H1 (cell line): ENCODE measurements at regions not wholly inside any gene's neighbourhood (a gene's known extent, or its start where the extent isn't known, plus 50 kb on each side); places are given as distances from the start of the nearest gene placed in this dataset.

ENCODE experiments used
- CTCF ChIA-PET: fragments of 300-600 bp; sonication (Branson Sonifier 250); formaldehyde crosslinking; loops from one replicate; lab custom pipeline; 2021; ENCODE audit not compliant: partially characterized antibody; lab: Charles Lee
- POLR2A ChIA-PET: fragments of 300-600 bp; sonication (Branson Sonifier 250); formaldehyde crosslinking; loops from one replicate; lab custom pipeline; 2021; ENCODE audit warnings: inconsistent platforms; ENCODE audit not compliant: partially characterized antibody; lab: Charles Lee
- DNase-seq, 2 experiments: peaks; one replicate each; pipeline versions ENCODE4 v3.0.0 to v3.0.0-alpha.2; 2010 to 2022; ENCODE audit warnings: low spot score in 2 of 2, low read depth in 1 of 2, mixed read lengths in 1 of 2
- FAIRE-seq: peaks from 2 replicates; lab custom pipeline; 2011; peaks lifted over from hg19 to GRCh38; lab: Jason Lieb, UNC
- H2AFZ ChIP-seq: 2 replicates; pipeline ENCODE4 v1.8.1; 2012; ENCODE audit warnings: low read length, inconsistent platforms
- H2AK5ac ChIP-seq: 2 replicates; pipeline ENCODE4 v1.6.1; 2013; ENCODE audit warnings: low read depth, low read length
- H2BK120ac ChIP-seq: replicated peaks from 2 replicates; pipeline ENCODE3; 2013; ENCODE audit warnings: low read depth, low read length, inconsistent platforms
- H2BK12ac ChIP-seq: 2 replicates; pipeline ENCODE4 v1.6.1; 2013; ENCODE audit warnings: low read depth, low read length
- H2BK15ac ChIP-seq: 2 replicates; pipeline ENCODE4 v1.6.1; 2013; ENCODE audit warnings: low read length
- H2BK20ac ChIP-seq: 2 replicates; pipeline ENCODE4 v1.6.1; 2013; ENCODE audit warnings: low read length
- H2BK5ac ChIP-seq: 2 replicates; pipeline ENCODE4 v1.6.1; 2013; ENCODE audit warnings: low read depth, low read length
- H3K14ac ChIP-seq: 2 replicates; pipeline ENCODE4 v1.6.1; 2013; ENCODE audit warnings: inconsistent platforms; ENCODE audit not compliant: insufficient read length
- H3K18ac ChIP-seq: 2 replicates; pipeline ENCODE4 v1.6.1; 2013; ENCODE audit warnings: low read length; ENCODE audit errors: extremely low read depth
- H3K23ac ChIP-seq: 2 replicates; pipeline ENCODE4 v1.6.1; 2013; ENCODE audit warnings: inconsistent platforms; ENCODE audit not compliant: insufficient read length
- H3K23me2 ChIP-seq: 2 replicates; pipeline ENCODE4 v1.6.1; 2013; ENCODE audit warnings: low read depth, low read length
- H3K27ac ChIP-seq: 2 replicates; pipeline ENCODE4 v1.6.1; 2011; ENCODE audit warnings: low read depth, low read length, inconsistent platforms
- H3K27me3 ChIP-seq, 4 experiments: replicated peaks in 1 of 4; 1 replicate in 1 of 4; 2 replicates in 3 of 4; pipeline versions ENCODE4 v1.6.1 to v1.8.1; 2011 to 2013; ENCODE audit warnings: low read length in 3 of 4, mild to moderate bottlenecking in 3 of 4, inconsistent platforms in 2 of 4, mixed read lengths in 2 of 4, moderate library complexity in 1 of 4; ENCODE audit not compliant: control insufficient read depth in 3 of 4, insufficient read depth in 3 of 4; ENCODE audit errors: extremely low read depth in 1 of 4
- H3K36me3 ChIP-seq, 4 experiments: 2 replicates each; pipeline versions ENCODE4 v1.6.1 to v1.8.1; 2011 to 2013; ENCODE audit warnings: mild to moderate bottlenecking in 4 of 4, low read length in 3 of 4, moderate library complexity in 2 of 4, control low read depth in 1 of 4, inconsistent platforms in 1 of 4; ENCODE audit not compliant: insufficient read depth in 4 of 4, control insufficient read depth in 2 of 4
- H3K4ac ChIP-seq: replicated peaks from 2 replicates; pipeline ENCODE3; 2013; ENCODE audit warnings: low read length, low read depth, mixed read lengths, inconsistent platforms; ENCODE audit not compliant: insufficient read length
- H3K4me1 ChIP-seq, 4 experiments: replicated peaks in 1 of 4; 1 replicate in 1 of 4; 2 replicates in 3 of 4; pipeline versions ENCODE4 v1.6.1 to v1.8.1; 2011 to 2013; ENCODE audit warnings: low read length in 3 of 4, inconsistent platforms in 2 of 4, mixed read lengths in 1 of 4; ENCODE audit not compliant: insufficient read depth in 4 of 4, control insufficient read depth in 3 of 4
- H3K4me2 ChIP-seq, 2 experiments: 2 replicates each; pipeline versions ENCODE4 v1.6.1 to v1.8.1; 2011 to 2013; ENCODE audit warnings: low read depth in 2 of 2, low read length in 2 of 2, control low read depth in 1 of 2, inconsistent platforms in 1 of 2, mild to moderate bottlenecking in 1 of 2; ENCODE audit not compliant: insufficient read depth in 1 of 2
- H3K4me3 ChIP-seq, 4 experiments: fragments of 200-600, 300-600 bp in 1 of 4; sonication (generic), shearing (Covaris generic), sonication (Bioruptor Twin) in 1 of 4; 2 replicates each; pipeline versions ENCODE4 v1.5.1 to v1.8.1; 2011 to 2016; ENCODE audit warnings: low read length in 4 of 4, low read depth in 3 of 4, control low read depth in 2 of 4, inconsistent platforms in 2 of 4, mild to moderate bottlenecking in 2 of 4, mixed read lengths in 1 of 4, moderate library complexity in 1 of 4; ENCODE audit not compliant: insufficient read depth in 2 of 4; ENCODE audit errors: extremely low read depth in 1 of 4
- H3K56ac ChIP-seq: replicated peaks from 2 replicates; pipeline ENCODE3; 2013; ENCODE audit warnings: low read depth, mild to moderate bottlenecking, mixed read lengths, low read length, inconsistent platforms; ENCODE audit not compliant: insufficient read length
- H3K79me1 ChIP-seq: 2 replicates; pipeline ENCODE4 v1.6.1; 2013; ENCODE audit warnings: low read depth, low read length, control low read depth
- H3K79me2 ChIP-seq, 2 experiments: 2 replicates each; pipeline versions ENCODE4 v1.6.1 to v1.8.1; 2012 to 2013; ENCODE audit warnings: low read length in 2 of 2, mild to moderate bottlenecking in 2 of 2, inconsistent platforms in 1 of 2; ENCODE audit not compliant: insufficient read depth in 2 of 2, control insufficient read depth in 1 of 2
- H3K9ac ChIP-seq, 4 experiments: replicated peaks in 1 of 4; 1 replicate in 1 of 4; 2 replicates in 3 of 4; pipeline versions ENCODE4 v1.6.1 to v1.8.1; 2011 to 2013; ENCODE audit warnings: low read depth in 3 of 4, low read length in 3 of 4, control low read depth in 2 of 4, mild to moderate bottlenecking in 2 of 4, moderate library complexity in 2 of 4, inconsistent platforms in 1 of 4; ENCODE audit errors: extremely low read depth in 1 of 4
- H3K9me3 ChIP-seq, 2 experiments: 2 replicates each; pipeline versions ENCODE4 v1.6.1 to v1.8.1; 2012 to 2013; ENCODE audit warnings: mild to moderate bottlenecking in 2 of 2, moderate library complexity in 2 of 2, control low read depth in 1 of 2, inconsistent platforms in 1 of 2, low read depth in 1 of 2, low read length in 1 of 2, mixed read lengths in 1 of 2; ENCODE audit not compliant: insufficient read depth in 2 of 2
- H4K20me1 ChIP-seq, 2 experiments: replicated peaks in 1 of 2; 2 replicates each; pipeline versions ENCODE3 to v1.8.1; 2011 to 2013; ENCODE audit warnings: inconsistent platforms in 2 of 2, low read length in 2 of 2, mild to moderate bottlenecking in 1 of 2; ENCODE audit not compliant: insufficient read depth in 2 of 2, control insufficient read depth in 1 of 2
- H4K5ac ChIP-seq: 2 replicates; pipeline ENCODE4 v1.6.1; 2013; ENCODE audit warnings: low read length, low read depth, mixed read lengths, inconsistent platforms; ENCODE audit not compliant: insufficient read length
- H4K8ac ChIP-seq: 2 replicates; pipeline ENCODE4 v1.8.0; 2013; ENCODE audit warnings: mild to moderate bottlenecking, moderate library complexity, low read length, inconsistent platforms; ENCODE audit not compliant: insufficient read depth; ENCODE audit errors: extremely low read depth
- H4K91ac ChIP-seq: replicated peaks from 2 replicates; pipeline ENCODE3; 2013; ENCODE audit warnings: low read length, mixed read lengths, inconsistent platforms; ENCODE audit not compliant: insufficient read length
- ASH2L ChIP-seq: fragments of 200-600, 300-600 bp; sonication (generic); IDR thresholded peaks from one replicate; pipeline ENCODE4 v1.7.1; 2017; ENCODE audit warnings: low read length
- CTCF ChIP-seq, 3 experiments: IDR thresholded peaks; 1 replicate in 2 of 3; 2 replicates in 1 of 3; pipeline versions ENCODE4 v1.5.1 to v1.6.1; 2011; ENCODE audit warnings: low read length in 3 of 3, mild to moderate bottlenecking in 3 of 3, inconsistent platforms in 2 of 3, low read depth in 1 of 3, moderate library complexity in 1 of 3; ENCODE audit not compliant: insufficient read depth in 1 of 3; ENCODE audit errors: control extremely low read depth in 1 of 3
- JUN ChIP-seq: IDR thresholded peaks from 2 replicates; pipeline ENCODE4 v1.6.1; 2011; ENCODE audit warnings: low read depth, mild to moderate bottlenecking, improper control_type of control experiment, low read length
- KDM5A ChIP-seq: fragments of 200-600 bp; IDR thresholded peaks from 2 replicates; pipeline ENCODE4 v1.7.1; 2012; ENCODE audit warnings: mild to moderate bottlenecking, low read length, inconsistent platforms, mixed read lengths
- MAFK ChIP-seq: IDR thresholded peaks from 2 replicates; pipeline ENCODE4 v1.6.1; 2012; ENCODE audit warnings: low read depth, mild to moderate bottlenecking, improper control_type of control experiment, low read length
- PHF8 ChIP-seq: fragments of 200-600 bp; sonication (generic); conservative IDR thresholded peaks from 2 replicates; pipeline ENCODE4 v1.7.1; 2012; ENCODE audit warnings: low read depth, mild to moderate bottlenecking, inconsistent platforms, low read length, moderate library complexity
- SAP30 ChIP-seq: fragments of 300-600 bp; sonication (generic); IDR thresholded peaks from 2 replicates; pipeline ENCODE4 v1.7.1; 2012; ENCODE audit warnings: low read length, moderate library complexity, mild to moderate bottlenecking, inconsistent platforms; ENCODE audit not compliant: insufficient read depth, insufficient replicate concordance
- SIRT6 ChIP-seq: IDR thresholded peaks from one replicate; pipeline ENCODE4 v1.7.1; 2012; ENCODE audit warnings: low read length, inconsistent platforms
- SP4 ChIP-seq: IDR thresholded peaks from 2 replicates; pipeline ENCODE4 v1.6.1; 2012; ENCODE audit warnings: low read length, inconsistent platforms
- SRF ChIP-seq: IDR thresholded peaks from 2 replicates; pipeline ENCODE4 v1.6.1; 2011; ENCODE audit warnings: mild to moderate bottlenecking, low read depth, low read length, moderate library complexity
- WGBS, 2 experiments: shearing (Covaris generic) in 1 of 2; methylation state at CpG; one replicate each; pipeline versions ENCODE4 v1.1.6 to v1.1.7; 2013 to 2015; ENCODE audit warnings: low lambda C conversion rate in 2 of 2, mixed read lengths in 2 of 2, inconsistent platforms in 1 of 2, low coverage in 1 of 2, missing lambda C conversion rate in 1 of 2; ENCODE audit not compliant: insufficient replicate concordance in 2 of 2, insufficient coverage in 1 of 2, insufficient read length in 1 of 2; ENCODE audit errors: extremely low coverage in 1 of 2, missing lambda C conversion rate in 1 of 2; 5-methylcytosine and 5-hydroxymethylcytosine counted together

- Histone ChIP-seq H2BK120ac (no peak overlapping the region), H3K79me1 (no peaks in the 10 kb centered on the region), H4K20me1 (no peaks in the 10 kb centered on the region), H3K9me3 (no peaks in the 10 kb centered on the region), H2AK5ac (no peak overlapping the region), H2BK20ac (no peak overlapping the region), H3K4ac (no peak overlapping the region), H3K9ac (no peak overlapping the region), H3K4me1 (no peaks in the 10 kb centered on the region), H3K23ac (no peak overlapping the region), H3K79me2 (no peaks in the 10 kb centered on the region), H3K18ac (no peak overlapping the region), H4K8ac (no peak overlapping the region), H2BK5ac (no peak overlapping the region), H4K91ac (no peak overlapping the region), H3K23me2 (no peaks in the 10 kb centered on the region), H2AFZ (no peak overlapping the region), H3K56ac (no peak overlapping the region), H3K36me3 (no peaks in the 10 kb centered on the region), H3K4me2 (no peak overlapping the region), H3K14ac (no peak overlapping the region), H3K27me3 (no peaks in the 10 kb centered on the region), H2BK12ac (no peak overlapping the region), H3K4me3 (no peak overlapping the region), H3K27ac (no peak overlapping the region), H4K5ac (no peak overlapping the region), H2BK15ac (no peak overlapping the region)
- DNase-seq (no peak), FAIRE-seq (no peak)
- 90% methylated on average over 6 of the region's 6 CpGs; no CpG with 5 or more reads in 1 of the 2 experiments for WGBS, 2 experiments
- ChIA-PET POLR2A (no interaction called here), CTCF (interaction anchor here (0.6 kb wide), 1 partner anchor 11 kb away, joined by 3 read pairs; no protein-coding TSS in a partner anchor)
- TF ChIP-seq ASH2L = no peak
- TF ChIP-seq JUN = no peak
- TF ChIP-seq PHF8 = no peak
- TF ChIP-seq KDM5A = no peak
- no peak for TF ChIP-seq SAP30
- no peak for TF ChIP-seq MAFK
- TF ChIP-seq SRF = no peak
- TF ChIP-seq SIRT6 = no peak
- TF ChIP-seq CTCF (IDR thresholded peaks at IDR 0.05; ENCODE audit: control extremely low read depth in 1 of 3, insufficient read depth in 1 of 3, low read depth in 1 of 3, low read length in 3 of 3) = no peak
- TF ChIP-seq SP4 = no peak
These were observed 305.2 kb upstream of the PDE3A start for GRCh38 chr12:20063116-20063515.
